T-helper 22 cell (primary cell): ENCODE measurements at regions not wholly inside any gene's neighbourhood (a gene's known extent, or its start where the extent isn't known, plus 50 kb on each side); places are given as distances from the start of the nearest gene placed in this dataset.

Source experiments
- DNase-seq: peaks from one replicate; pipeline ENCODE4 v3.0.0-alpha.2; 2020; ENCODE audit warnings: low read depth

DNA sequence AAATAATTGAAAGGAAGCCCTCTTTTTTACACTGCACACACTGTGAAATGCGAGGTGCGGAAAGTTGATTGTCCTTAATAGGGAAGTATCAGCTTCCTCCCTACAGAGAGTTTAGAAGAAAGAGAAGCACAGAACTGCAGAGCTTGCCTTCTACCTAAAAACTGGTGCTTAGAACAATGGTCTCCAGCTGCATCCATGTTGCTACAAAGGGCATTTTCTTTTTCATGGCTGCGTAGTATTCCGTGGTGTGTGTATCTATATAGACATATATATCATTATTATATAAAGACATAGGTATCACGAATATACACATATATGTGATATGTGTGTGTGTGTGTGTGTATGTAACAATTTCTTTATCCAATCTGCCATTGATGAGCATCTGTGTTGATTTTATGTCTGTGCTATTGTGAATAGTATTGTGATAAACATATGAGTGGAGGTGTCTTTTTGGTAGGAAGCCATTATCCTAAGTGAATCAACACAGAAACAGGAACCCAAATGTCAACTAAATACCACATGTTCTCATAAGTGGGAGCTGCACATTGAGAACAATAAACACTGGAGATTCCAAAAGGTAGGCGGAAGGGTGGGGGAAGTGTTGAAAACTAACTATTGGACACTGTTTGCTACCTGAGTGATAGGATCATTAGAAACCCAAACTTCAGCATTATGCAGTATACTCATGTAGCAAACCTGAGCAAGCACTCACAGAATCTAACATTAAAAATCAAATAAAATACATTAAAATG lies 290.0 kb upstream of the RUNX1 start:
- no peak for DNase-seq

DNA sequence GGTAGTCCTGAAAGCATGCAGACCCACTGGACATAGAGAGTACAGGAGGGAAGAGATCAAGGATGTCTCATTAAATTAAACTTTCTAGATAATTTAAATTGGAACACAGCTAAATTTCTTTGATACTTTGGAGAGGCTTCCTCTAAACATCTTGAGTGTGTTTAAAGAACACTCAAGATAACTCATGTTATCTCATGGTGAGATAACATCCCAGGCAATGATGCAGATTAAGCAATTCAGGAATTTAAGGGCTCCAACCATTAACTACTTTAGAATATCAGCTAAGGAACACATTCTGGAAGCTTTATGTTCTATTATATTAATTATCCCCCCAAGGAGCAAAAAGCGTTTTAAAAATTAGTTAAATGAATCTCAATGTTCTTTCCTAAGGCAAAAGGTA lies 289.2 kb upstream of the RUNX1 start:
- no peak for DNase-seq

DNA sequence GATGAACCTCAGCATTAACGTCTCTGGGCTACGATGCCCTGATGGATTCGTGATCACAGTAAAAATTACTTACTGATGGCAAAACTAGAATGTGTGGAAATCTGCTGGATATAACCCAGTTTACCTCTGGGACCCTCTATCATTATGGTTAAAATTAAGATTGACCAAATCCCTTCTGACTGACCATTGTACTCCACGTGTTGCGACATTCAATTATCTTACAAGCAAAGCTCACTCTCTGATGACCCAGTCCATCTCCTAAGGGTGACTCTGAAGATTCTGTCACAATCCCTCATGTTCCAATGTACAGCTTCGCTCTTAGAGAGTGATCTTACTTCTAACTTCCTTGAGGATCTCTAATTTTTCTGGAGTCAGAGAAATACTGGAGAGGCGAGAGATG lies 288.5 kb upstream of the RUNX1 start:
- no peak for DNase-seq

DNA sequence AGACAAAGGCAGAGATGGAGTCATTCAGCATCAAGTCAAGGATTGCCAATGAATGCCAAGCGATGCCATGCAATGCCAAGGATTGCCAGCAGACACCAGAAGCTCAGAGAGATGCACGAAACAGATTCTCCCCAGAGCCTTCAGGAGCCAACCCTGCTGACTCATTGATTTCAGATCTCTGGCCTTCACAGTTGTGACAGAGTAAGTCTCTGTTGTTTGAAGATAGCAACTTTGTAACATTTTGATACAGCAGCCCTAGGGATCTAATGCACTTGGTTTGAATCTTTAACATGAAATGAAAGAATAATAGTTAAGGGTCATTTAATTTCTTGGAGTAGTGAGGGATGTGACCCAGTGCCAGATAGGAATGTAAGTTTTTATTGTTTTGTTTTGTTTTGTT lies 287.4 kb upstream of the RUNX1 start:
- DNase-seq, result no peak

DNA sequence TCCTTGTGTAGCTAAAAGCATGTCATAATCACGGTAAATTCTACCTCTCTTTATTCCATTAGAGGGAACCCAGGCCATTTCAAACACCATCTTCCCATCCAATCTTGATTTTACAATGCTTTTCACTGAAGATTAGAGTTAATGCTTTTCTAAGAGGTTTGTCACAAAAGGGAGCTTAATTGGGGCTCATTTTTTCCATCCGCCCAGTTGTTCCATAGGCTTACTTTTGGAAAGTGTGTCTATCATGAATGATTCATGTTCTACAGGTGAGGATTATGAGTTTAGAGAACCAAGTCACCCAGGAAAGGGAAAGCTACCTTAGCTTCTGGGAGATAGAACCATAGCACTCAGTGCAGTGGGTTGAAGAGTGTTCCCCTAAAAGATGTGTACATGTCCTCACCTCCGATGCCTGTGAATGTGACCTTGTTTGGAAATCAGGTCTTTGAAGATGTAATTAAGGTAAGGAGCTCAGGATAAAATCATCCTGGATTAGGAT lies 286.9 kb upstream of the RUNX1 start:
- DNase-seq, result no peak

DNA sequence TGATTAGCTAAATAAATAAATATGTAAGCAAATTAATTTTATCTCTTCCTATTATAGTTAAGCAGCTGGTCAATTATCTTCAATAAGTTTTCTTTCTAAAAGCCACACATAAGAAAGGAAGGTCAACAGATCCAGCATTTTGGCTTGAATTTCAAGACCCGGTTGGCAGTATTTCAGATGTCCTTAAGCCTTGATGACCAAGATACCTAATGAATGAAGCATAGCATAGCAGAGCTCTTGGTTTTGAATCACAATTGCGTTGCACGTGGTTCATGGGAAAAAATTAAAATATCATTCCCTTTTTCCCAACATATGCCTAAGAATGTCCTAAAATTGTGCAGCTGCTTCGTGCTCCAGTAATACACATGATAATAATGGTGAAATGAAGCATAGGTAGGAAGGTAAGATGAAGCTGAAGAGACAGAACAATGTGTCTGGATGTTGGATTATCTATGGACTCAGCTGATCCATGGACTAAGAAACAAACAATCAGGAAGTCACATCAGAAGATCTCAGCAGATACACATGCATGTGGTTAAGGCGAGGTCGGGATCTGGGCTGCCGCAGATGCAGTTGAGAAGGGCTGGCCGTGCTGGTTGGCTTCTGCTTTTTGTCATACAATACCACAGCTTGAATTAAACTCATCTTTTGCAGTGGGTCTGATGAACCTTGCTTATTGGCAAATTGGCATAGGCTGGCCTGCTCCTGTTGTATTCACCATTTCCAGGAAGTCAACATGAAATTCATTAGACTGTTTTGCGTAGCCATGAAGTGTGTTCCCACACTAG lies 284.9 kb upstream of the RUNX1 start:
- DNase-seq, result no peak

DNA sequence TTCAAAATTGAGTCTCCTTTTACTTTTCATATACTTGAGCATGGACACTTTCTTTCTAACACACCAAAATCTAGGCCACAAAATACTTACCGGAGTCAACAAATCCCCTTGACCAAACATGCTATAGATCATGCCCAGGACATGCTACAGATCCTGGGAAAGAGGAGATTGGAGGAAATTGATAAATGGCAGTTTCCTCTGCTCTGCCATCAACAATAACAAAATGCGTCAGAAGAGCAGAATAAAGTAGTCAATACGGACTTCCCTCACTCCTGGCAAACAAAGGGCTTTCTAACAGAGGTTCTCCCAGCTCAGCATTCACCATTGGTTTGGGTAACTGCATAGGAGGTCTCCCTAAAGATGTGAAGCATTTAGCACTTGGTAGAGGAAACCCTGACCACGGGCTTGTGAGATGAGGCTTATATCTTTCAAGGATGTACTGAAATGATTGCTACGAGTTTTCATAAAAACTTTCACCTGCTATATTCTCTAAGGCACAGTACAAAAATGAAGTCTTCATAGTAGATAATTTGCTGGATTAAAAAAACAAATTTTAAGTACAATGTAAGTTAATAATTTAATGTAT lies 283.8 kb upstream of the RUNX1 start:
- DNase-seq, result no peak

DNA sequence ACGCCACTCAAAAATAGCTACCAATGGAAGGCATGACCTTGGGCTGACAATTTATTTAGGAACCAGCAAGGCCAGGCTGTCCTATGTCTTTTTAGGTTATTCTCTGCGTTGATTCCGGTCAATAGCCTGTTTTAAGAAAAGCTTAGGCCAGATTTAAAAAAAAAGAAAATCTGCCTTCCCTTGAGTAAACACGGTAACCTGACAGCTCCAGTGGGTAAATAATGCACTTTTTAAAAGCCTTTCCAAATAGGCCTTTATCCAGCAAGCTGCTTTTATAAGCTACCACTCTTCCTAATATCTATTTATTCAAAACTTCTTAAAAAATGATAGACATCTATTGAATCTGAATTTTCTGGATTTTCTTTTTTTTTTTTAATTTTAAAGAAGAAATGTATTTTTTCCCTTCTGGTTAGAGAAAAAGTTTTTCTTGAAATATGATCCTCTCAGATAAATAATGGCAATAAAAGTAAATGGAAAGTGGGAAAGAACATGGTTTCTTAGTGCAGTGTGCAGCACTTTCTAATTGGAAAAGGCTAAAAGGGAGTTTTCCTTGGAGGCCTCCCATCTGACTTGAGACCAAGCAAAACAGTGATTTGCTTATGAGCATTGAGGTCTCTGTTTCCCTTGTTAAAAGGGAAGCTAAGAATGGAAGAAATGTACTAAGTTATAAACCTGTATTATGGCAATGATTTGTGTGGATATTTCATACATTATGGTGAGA lies 281.0 kb upstream of the RUNX1 start:
- no peak for DNase-seq

DNA sequence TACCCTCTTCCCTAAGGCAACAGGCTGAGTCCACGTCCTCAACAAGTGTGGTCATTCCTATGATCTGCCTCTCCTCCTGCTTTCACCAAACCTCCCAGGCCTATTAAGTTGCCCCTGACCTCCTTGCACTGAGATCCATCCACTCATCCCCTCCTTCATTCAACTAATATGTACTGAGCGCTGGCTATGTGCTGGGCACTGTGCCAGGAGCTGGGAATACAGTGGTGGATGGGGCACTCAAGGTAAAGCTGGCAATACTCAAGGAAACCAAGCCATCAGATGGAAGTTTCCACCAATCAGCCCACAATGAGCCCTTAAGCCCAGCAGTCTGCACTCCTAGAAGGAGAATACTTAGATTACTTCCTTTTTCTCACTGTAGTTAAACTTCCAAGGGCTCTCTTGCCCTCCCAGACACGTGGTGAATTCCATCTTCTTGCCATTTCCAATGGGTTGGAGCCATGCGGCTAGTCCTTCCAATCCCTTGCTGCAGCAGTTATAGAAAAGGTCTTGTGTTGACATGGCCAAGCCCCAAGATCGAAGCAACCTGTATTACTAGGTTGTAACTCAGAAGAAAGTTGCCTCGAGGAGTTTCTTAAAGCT lies 279.9 kb upstream of the RUNX1 start:
- no peak for DNase-seq

DNA sequence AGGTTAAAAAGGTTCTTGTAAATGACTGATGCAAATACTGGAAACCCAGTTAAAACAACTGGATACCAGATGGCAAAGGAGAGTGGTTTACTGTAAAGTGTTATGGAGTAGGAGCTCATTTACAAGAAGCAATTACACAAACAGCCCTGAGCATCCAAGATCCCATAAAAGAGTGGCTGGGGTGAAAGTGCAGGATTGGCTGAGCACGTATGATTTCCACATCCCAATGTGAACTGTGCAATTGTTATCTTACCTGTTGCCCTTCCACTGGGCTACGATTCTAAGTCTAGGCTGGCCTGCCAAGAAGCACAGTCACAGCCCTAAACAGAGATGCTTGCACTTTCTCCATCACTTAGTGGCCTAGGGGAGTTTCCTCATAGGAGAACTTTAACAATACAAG lies 277.6 kb upstream of the RUNX1 start:
- DNase-seq, result no peak

DNA sequence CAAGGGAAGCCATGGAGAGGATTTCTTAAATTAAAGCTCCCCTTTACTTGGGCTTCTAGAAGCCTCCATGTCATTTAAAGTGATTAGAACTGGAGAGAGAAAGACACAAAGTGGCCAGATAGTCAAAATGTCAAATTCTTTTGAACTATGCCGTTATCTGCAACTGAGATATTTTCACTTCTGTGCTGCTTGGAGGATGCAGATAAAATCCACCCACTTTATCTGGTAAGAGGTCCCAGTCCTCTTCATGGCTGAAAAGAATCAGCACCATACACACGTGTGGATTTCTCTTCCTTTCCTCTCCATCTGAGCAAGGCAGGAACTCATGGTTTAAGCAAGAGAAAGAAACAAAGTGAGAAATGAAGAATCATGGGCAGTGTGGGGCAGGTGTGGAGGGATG lies 276.9 kb upstream of the RUNX1 start:
- DNase-seq, result no peak

DNA sequence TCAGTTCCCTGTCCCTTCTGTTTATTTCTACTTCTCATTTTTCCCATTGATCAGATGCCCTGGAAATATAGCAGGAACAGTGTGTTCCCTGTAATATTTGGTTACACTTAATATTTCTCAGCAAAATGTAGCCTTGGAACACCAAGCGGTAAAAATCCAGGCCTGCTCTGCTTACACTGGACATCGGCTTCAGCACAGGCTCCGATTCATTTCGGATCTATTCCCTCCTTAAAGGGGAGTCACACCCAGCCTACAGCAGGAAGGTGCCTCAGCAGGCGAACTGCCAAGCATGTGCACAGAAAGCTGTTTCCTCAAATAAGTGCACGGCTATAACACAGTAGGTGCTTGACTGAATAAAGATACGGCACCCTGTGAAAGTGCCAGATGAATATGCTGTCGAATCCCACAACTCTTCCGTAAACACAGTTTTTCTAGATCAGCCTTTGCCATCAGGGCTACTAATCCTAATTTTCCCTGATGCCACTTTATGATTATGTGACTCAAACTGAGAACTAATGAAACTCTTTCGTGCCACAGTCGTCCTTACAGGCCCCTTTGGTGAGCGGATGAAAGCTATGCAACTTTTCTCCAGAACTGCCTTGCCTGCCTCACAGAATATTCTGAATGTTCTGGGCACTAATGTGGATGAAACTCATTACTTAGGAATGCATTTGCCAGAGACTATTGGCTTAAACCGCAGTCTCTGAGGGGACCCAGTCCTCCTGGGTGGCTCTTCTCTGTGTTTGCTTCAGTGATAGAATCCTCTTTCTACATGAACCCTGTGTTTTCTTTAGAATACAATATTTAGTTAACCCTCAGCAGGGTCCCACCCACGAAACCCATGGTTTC lies 275.5 kb upstream of the RUNX1 start:
- DNase-seq, result no peak

DNA sequence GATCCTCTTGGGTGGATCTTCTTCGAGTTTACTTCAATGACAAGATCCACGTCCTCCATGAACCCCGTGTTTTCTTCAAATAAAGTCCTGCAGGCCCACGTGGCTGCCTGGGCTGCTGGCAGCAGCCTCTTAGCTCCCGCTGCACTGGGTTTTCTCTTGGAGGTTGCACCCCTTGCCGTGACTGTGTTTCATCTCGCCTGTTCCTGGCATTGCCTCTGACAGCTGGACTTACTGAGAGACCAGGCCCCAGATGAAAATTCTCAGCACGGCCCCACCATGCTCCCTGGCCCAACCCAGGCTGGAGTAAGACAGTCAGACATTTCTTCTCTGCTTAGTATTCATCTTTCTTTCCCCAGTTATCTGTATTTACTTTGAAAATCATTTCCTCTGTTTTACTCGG lies 274.8 kb upstream of the RUNX1 start:
- DNase-seq, result no peak

DNA sequence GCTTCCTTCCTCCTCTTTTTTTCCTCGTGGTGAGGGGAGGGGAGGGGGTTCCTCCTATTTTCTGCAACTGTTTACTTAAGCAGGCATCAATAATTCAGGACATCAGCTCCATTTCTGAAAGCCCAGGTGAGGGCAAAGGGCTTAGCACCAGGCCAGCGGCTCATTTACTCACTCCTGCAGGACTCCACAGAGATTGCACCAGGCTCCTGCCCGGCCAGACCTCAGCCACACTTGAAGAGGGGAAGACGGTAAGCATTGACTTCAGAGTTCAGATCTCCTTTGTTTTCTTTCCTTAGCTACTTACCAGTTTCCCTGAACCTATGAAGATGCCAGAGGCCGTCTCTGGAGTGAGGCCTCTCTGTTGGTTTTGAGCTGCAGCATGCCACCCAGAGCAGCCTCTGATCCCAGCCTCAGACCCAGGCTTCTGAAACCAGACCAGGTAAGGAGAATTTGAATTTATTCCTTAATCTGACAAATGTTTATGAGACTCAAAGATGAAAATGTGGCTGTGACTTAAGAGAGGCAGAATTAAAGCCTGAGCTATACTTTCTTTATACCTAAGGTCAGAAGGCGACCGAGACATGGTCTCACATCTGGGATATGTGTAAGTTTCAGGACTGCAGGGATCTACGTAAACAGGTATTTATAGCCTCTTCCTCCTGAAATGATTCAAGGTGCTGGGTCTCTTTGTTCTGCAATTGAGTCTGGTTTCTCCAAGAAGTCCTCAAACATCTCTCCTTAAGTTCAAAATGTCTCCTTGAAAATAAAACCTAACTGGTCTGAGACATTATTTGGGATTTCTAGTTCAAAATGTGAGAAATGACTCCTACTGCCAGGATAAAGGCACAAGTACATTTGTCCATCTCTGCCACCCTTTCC lies 272.5 kb upstream of the RUNX1 start:
- no peak for DNase-seq

DNA sequence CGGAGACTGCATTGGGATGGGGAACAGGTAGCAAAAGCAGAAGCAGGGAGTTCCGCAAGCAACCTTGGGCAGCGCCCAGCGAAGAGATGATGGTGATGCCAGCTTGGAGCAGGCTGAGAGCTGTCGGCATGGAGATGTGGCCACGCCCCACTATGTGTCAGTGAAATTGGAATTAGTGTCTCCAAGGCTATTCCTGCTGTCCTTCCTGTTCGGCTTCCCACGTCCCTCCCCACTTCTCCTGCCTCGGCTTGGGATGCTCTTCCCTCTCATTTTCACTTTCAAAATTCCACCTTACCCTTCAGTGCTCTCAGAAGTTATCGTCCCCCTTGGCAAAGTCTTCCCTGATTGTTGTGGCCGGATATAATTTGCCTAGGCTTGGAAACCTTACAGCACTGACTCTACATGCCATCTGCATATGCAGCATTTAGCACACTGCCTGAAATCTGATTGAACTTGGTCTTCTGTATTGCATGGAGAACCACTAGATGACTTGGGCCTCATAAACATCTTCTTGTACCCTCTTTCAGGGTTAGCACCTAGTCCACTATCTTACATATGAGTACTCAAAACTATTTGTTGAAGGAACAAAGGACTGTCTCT lies 270.7 kb upstream of the RUNX1 start:
- no peak for DNase-seq

DNA sequence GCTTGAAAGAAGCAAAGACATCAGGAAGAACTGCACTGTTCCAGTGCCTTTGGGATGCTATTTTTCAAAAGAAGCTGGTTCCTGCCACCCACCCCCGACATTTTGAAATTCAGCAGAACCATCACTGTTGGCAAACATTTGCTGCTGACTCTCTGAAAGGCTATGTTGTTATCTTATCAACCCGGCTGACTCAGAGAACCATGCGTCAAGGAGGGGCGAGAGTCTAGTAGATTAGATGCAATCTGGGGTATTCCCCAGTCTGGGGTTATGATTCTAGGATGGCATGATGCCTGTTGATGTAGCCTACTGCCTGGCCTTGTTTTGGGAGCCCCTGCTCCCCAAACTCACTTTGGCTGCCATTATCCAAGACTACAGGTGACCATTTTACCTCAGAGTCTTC lies 267.8 kb upstream of the RUNX1 start:
- DNase-seq, result no peak

DNA sequence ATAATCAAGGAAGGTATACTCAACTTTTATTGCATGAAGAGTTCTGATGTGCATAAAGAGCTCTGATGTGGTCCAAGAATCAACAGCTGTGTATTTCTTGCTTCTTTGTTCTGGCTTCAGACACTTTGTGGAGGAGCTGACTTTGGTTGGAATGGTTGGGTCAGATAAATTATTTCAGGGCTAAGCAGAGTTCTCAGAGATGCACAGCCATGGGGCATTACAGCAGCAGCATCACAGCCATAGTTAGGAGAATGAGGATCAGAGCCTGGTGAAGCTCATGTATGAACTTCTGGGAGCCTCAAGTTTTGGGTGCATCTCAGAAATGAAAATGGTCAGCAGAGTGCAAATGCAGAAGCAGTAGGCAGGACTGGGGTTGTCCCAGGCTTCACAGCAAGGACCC lies 267.4 kb upstream of the RUNX1 start:
- DNase-seq, result no peak

DNA sequence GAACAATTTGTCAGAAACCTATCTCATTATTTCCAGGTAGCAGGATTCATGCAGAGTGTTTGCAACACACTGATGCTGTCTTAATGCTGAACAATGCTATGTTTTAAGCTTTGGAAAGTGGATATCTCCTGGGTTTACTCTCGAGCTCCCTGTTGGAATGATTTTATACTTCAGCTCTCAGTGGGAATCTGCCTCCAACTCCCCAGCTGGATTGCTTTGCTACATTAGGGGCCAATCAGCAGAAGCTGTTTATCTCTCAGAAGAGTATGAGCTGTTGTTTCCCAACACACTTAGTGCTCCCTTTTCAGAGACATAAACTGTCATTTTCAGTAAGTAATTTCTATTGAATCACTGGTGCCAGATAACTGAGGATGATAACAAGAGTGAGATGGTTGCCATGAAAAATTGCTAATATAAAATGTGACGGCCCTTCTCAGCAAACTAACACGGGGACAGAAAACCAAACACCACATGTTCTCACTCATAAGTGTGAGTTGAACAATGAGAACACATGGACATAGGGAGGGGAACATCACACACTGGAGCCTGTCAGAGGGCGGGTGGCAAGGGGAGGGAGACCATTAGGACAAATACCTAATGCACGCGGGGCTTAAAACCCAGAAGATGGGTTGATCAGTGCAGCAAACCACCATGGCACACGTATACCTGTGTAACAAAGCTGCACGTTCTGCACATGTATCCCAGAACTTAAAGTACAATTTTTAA lies 265.9 kb upstream of the RUNX1 start:
- no peak for DNase-seq

DNA sequence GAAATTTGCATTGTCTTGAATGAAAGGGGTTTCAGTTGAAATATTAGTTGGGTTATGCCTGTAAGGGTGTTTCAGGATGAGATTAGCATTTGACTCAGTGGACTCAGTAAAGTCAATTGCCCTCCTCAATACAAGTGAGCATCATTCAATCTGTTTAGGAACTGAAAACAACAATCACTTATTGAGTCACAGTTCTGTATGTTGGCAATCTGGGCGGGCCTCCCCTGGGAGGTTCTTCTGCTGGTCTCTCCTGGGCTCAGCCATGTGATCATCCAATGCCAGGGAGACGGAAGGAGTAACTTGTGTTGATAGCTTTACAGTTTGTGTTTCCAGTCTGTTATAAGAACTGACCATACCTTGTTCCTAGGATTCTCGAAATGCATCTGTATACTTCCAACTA lies 262.9 kb upstream of the RUNX1 start:
- no peak for DNase-seq
